ENCODE measurements at regions not wholly inside any gene's neighbourhood (a gene's known extent, or its start where the extent isn't known, plus 50 kb on each side); places are given as distances from the start of the nearest gene placed in this dataset.
A peak's percentile ranks its signal among the peaks of the same experiment; 100 is the strongest.

- no TSS peak for BruUV-seq (replicated peaks)
- ATAC-seq (ENCODE audit: low read depth) = no peak
- no peak overlapping the region for H2BK15ac ChIP-seq (ENCODE audit: low read depth, low read length)
Observed at GRCh38 chr4:166252487-166253402, 379.7 kb downstream of the TLL1 start.

More at GRCh38 chr4:166252487-166253402, 379.7 kb downstream of the TLL1 start:
- no peak overlapping the region for H2BK20ac ChIP-seq (ENCODE audit: low read depth, low read length)
- H2AFZ ChIP-seq (replicated peaks; ENCODE audit: low read length, poor library complexity) = no peak overlapping the region
- no peak overlapping the region for H3K4me2 ChIP-seq (ENCODE audit: low read depth, low read length)
- no peak overlapping the region for H2BK120ac ChIP-seq (ENCODE audit: low read depth, low read length)
- H2AK9ac ChIP-seq (replicated peaks; ENCODE audit: low read depth, low read length, poor library complexity) = no peak overlapping the region
- no peaks in the 10 kb centered on the region for H3K79me1 ChIP-seq (ENCODE audit: low read depth in 1 of 2, low read length in 2 of 2)
- H3K4me1 ChIP-seq (ENCODE audit: control insufficient read depth, insufficient read depth, low read length) = no peaks in the 10 kb centered on the region
- H3K27me3 ChIP-seq (ENCODE audit: control insufficient read depth, insufficient read depth, low read length) = no peaks in the 10 kb centered on the region
- no peak overlapping the region for H3K9ac ChIP-seq (ENCODE audit: low read depth, low read length)
- H4K5ac ChIP-seq (ENCODE audit: low read depth, low read length) = no peak overlapping the region
- H3K4ac ChIP-seq (ENCODE audit: low read depth, low read length) = no peak overlapping the region
- intact Hi-C loops (cut with micrococcal nuclease) (no loop called here), in situ Hi-C loops (cut with MboI; ENCODE audit: low sequenced_read_pairs) (no loop called here), dilution Hi-C loops (cut with HindIII; ENCODE audit: low sequenced_read_pairs, unreplicated experiment) (no loop called here)
- TF ChIP-seq MAFK (IDR thresholded peaks at IDR 0.05; ENCODE audit: low read depth, low read length) (peak; percentile 73), CEBPB (IDR thresholded peaks at IDR 0.05; ENCODE audit: low read depth, low read length) (no peak)
- H2BK5ac ChIP-seq (ENCODE audit: low read depth, low read length, poor library complexity, severe bottlenecking) = no peak overlapping the region
- no peak overlapping the region for H4K91ac ChIP-seq (ENCODE audit: insufficient read depth, low read depth, low read length)
- CTCF ChIA-PET = no interaction called here
- no CpG with 5 or more reads among the region's 4 CpGs for WGBS, 2 experiments (ENCODE audit: extremely low coverage in 2 of 2, insufficient read length in 1 of 2)
- no peak overlapping the region for H3K27ac ChIP-seq (ENCODE audit: insufficient read depth, low read length)
- H3K14ac ChIP-seq (replicated peaks; ENCODE audit: low read depth, low read length) = no peak overlapping the region
- no peak overlapping the region for H2AK5ac ChIP-seq (ENCODE audit: low read depth, low read length)
- no peaks in the 10 kb centered on the region for H4K20me1 ChIP-seq (ENCODE audit: insufficient read depth, low read length)
- DNase-seq = no peak
- H3K9me3 ChIP-seq (ENCODE audit: control insufficient read depth, insufficient read depth, low read length) = 0 out of 2 replicates have a peak, but pooled peaks cover 2% of the 10 kb centered on the region
- H3K36me3 ChIP-seq (ENCODE audit: control insufficient read depth, insufficient read depth, low read length) = no peaks in the 10 kb centered on the region
- H3K56ac ChIP-seq (ENCODE audit: extremely low read depth, insufficient read depth, low read length) = no peak overlapping the region
- H3K18ac ChIP-seq (ENCODE audit: low read depth, low read length) = no peak overlapping the region
- POLR2A ChIA-PET (ENCODE audit: unreplicated experiment) = no interaction called here
- no peak overlapping the region for H3K23ac ChIP-seq (ENCODE audit: low read depth, low read length)
- H3K9me1 ChIP-seq (ENCODE audit: insufficient read depth, low read length) = no peaks in the 10 kb centered on the region
- no peak overlapping the region for H4K8ac ChIP-seq (ENCODE audit: low read depth in 2 of 2, low read length in 2 of 2)
- no peak overlapping the region for H3K4me3 ChIP-seq (ENCODE audit: insufficient read depth, low read depth, low read length)

Measured in IMR-90 (cell line).